ENCODE measurements at regions not wholly inside any gene's neighbourhood (a gene's known extent, or its start where the extent isn't known, plus 50 kb on each side); places are given as distances from the start of the nearest gene placed in this dataset.
"Not testable (repeated sequence)": the region's sequence is repeated elsewhere in the genome, so short reads cannot be mapped to it uniquely, and the experiment has no call there.

- no peak overlapping the region for H3K4me3 ChIP-seq (ENCODE audit: low read depth, low read length)
- TF ChIP-seq, protein P1, sequence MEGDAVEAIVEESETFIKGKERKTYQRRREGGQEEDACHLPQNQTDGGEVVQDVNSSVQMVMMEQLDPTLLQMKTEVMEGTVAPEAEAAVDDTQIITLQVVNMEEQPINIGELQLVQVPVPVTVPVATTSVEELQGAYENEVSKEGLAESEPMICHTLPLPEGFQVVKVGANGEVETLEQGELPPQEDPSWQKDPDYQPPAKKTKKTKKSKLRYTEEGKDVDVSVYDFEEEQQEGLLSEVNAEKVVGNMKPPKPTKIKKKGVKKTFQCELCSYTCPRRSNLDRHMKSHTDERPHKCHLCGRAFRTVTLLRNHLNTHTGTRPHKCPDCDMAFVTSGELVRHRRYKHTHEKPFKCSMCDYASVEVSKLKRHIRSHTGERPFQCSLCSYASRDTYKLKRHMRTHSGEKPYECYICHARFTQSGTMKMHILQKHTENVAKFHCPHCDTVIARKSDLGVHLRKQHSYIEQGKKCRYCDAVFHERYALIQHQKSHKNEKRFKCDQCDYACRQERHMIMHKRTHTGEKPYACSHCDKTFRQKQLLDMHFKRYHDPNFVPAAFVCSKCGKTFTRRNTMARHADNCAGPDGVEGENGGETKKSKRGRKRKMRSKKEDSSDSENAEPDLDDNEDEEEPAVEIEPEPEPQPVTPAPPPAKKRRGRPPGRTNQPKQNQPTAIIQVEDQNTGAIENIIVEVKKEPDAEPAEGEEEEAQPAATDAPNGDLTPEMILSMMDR (IDR thresholded peaks at IDR 0.05; ENCODE audit: insufficient read depth, low read length, missing control alignments): no peak
- ChIA-PET CTCF (interaction anchor here (1.8 kb wide), 1 partner anchor 200 kb away, joined by 3 read pairs; no protein-coding TSS in a partner anchor), POLR2A (no interaction called here)
- peak; percentile 37 for DNase-seq (ENCODE audit: low read depth, low spot score)
These were observed 193.8 kb downstream of the COL12A1 start for GRCh38 chr6:75012018-75012417.

GRCh38 chr6:75003984-75004383 is 201.9 kb downstream of the COL12A1 start:
- CTCF ChIA-PET; DNase-seq (ENCODE audit: low read depth, low spot score); POLR2A ChIA-PET; H3K4me3 ChIP-seq (ENCODE audit: low read depth, low read length): not testable (repeated sequence)

DNA sequence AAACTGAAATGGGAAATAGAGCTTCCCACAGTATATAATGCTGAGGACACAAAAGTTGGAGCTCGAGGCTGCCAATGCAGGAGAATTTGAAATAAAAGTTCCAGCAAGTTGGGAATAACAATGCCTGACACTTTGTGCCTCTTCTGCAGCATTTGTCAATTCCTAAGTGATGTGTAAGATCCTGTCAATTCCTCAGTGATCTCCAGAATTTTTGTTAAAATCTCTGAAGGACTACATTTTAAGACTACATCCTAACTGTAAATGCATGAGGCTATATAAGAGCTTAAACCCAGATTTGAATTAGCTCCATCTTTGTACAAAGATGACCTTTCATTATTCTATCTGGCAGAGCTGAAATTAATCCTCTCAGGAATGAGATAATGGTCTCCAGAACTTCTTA is 208.2 kb downstream of the COL12A1 start:
- ChIA-PET CTCF (no interaction called here), POLR2A (no interaction called here)
- no peak overlapping the region for H3K4me3 ChIP-seq (ENCODE audit: low read depth, low read length)
- TF ChIP-seq, protein P1 (IDR thresholded peaks at IDR 0.05; ENCODE audit: insufficient read depth, low read length, missing control alignments): no peak
- no peak for DNase-seq (ENCODE audit: low read depth, low spot score)

DNA sequence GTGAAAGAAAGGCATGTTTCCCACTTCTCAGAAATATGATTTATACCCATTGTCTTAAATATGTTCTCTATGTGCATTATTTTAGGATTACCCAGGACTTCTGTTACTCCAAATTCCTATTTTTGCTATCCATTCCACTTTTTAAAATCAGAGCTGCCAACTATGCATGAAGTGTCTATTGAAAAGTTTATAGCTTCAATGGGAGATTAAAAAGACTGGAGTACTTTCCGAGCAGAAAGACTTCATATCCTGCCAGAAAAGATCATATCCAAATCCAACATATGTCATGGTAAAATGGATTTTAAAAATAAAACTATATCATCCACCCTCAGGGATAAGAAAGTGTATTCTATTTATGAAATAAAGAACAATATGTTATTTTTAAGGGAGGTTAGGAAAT is 212.7 kb downstream of the COL12A1 start:
- CTCF ChIA-PET: interaction anchor here (0.7 to 1.7 kb wide), 7 partner anchors 9 to 536 kb away, joined by 3 to 5 read pairs (median 4); no protein-coding TSS in a partner anchor
- TF ChIP-seq, protein P1 (IDR thresholded peaks at IDR 0.05; ENCODE audit: insufficient read depth, low read length, missing control alignments): no peak
- H3K4me3 ChIP-seq (ENCODE audit: low read depth, low read length): no peak overlapping the region
- DNase-seq (ENCODE audit: low read depth, low spot score): no peak
- POLR2A ChIA-PET: no interaction called here

DNA sequence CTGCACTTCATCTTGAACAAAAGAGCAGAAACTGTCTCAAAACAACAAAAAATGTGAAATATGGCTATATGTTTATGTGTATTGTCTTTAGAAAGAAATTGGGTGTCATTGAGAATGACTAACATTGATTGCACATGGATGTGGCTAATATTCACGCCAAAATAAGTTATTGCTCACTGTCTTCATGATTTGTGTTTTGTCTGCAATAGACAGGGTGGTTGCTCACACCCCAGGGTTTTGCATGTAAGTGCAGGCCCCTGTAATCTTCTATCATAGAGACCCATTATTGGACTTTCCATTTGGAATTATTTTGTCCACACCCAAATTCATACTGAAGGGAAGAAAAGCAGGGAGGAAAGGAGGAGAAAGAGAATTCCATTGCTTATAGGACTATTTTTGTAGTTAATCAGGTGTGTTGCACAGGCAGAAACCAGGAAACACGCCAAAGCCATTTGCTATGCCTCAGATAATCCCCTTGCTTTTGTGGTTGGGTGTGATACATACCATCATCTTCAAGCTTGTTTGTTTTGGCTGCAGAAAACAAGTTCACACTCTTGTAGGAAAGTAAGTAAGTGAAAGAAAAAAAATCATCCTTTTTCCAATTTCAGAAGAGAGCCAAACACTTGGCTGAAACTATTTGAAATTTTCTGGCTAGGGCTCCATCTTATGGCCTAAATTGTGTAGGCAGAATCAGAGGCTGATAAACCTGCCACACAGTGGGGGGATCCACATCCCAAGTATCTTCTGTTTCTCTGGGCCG is 214.1 kb downstream of the COL12A1 start:
- TF ChIP-seq, protein P1 (IDR thresholded peaks at IDR 0.05; ENCODE audit: insufficient read depth, low read length, missing control alignments): peak; percentile 18
- ChIA-PET CTCF (interaction anchor here (0.9 to 1.7 kb wide), 7 partner anchors 10 to 287 kb away, joined by 3 to 4 read pairs (median 3); no protein-coding TSS in a partner anchor), POLR2A (no interaction called here)
- no peak overlapping the region for H3K4me3 ChIP-seq (ENCODE audit: low read depth, low read length)
- DNase-seq (ENCODE audit: low read depth, low spot score): peak; percentile 78

- H3K4me3 ChIP-seq (ENCODE audit: low read depth, low read length): no peak overlapping the region
- TF ChIP-seq, protein P1 (IDR thresholded peaks at IDR 0.05; ENCODE audit: insufficient read depth, low read length, missing control alignments): no peak
- ChIA-PET CTCF (interaction anchor here (0.6 kb wide), 1 partner anchor 240 kb away, joined by 3 read pairs; no protein-coding TSS in a partner anchor), POLR2A (no interaction called here)
- no peak for DNase-seq (ENCODE audit: low read depth, low spot score)
These were observed 226.6 kb downstream of the COL12A1 start for GRCh38 chr6:74979065-74979766.
